Suppressor macrophage (primary cell): ENCODE measurements at regions not wholly inside any gene's neighbourhood (a gene's known extent, or its start where the extent isn't known, plus 50 kb on each side); places are given as distances from the start of the nearest gene placed in this dataset.
"Not testable (repeated sequence)": the region's sequence is repeated elsewhere in the genome, so short reads cannot be mapped to it uniquely, and the experiment has no call there.

ENCODE experiments used
- DNase-seq, 4 experiments: peaks; one replicate each; pipeline ENCODE4 v3.0.0-alpha.2; 2020 to 2022

GRCh38 chr17:55909776-55910175 lies 158.9 kb downstream of the PCTP start:
- no peak for DNase-seq

GRCh38 chr17:55911186-55911585 lies 160.3 kb downstream of the PCTP start:
- no peak for DNase-seq

GRCh38 chr17:55925440-55925839 lies 174.6 kb downstream of the PCTP start:
- no peak for DNase-seq

- no peak for DNase-seq
Measured at GRCh38 chr17:55926276-55926990, 175.6 kb downstream of the PCTP start.

- no peak for DNase-seq
Measured at GRCh38 chr17:55930291-55930809, 179.5 kb downstream of the PCTP start.

GRCh38 chr17:55931446-55931845 lies 180.6 kb downstream of the PCTP start:
- peak; percentile 14 to 60 (median 42) for DNase-seq

GRCh38 chr17:55932973-55933372 lies 182.1 kb downstream of the PCTP start:
- no peak for DNase-seq

- DNase-seq: not testable (repeated sequence)
Measured at GRCh38 chr17:55939181-55939810, 188.4 kb downstream of the PCTP start.

- peak in 2 of 4 experiments; percentile 13 to 19 for DNase-seq
Measured at GRCh38 chr17:55959756-55960155, 193.5 kb upstream of the ANKFN1 start.

GRCh38 chr17:55961386-55961785 lies 191.9 kb upstream of the ANKFN1 start:
- no peak for DNase-seq

- no peak for DNase-seq
Measured at GRCh38 chr17:55962951-55963401, 190.3 kb upstream of the ANKFN1 start.

GRCh38 chr17:55964191-55964590 lies 189.1 kb upstream of the ANKFN1 start:
- DNase-seq: no peak

GRCh38 chr17:55965051-55965450 lies 188.2 kb upstream of the ANKFN1 start:
- DNase-seq: no peak

- no peak for DNase-seq
Measured at GRCh38 chr17:55969562-55970324, 183.5 kb upstream of the ANKFN1 start.

- DNase-seq: no peak
Measured at GRCh38 chr17:55978578-55978977, 174.7 kb upstream of the ANKFN1 start.

GRCh38 chr17:55983096-55983495 lies 170.2 kb upstream of the ANKFN1 start:
- no peak for DNase-seq

GRCh38 chr17:55986817-55987216 lies 166.5 kb upstream of the ANKFN1 start:
- DNase-seq: peak in 2 of 4 experiments; percentile 8 to 13

GRCh38 chr17:55988861-55989260 lies 164.4 kb upstream of the ANKFN1 start:
- no peak for DNase-seq

- no peak for DNase-seq
Measured at GRCh38 chr17:55990332-55991006, 162.8 kb upstream of the ANKFN1 start.

GRCh38 chr17:55996826-55997225 lies 156.4 kb upstream of the ANKFN1 start:
- DNase-seq: no peak

- DNase-seq: no peak
Measured at GRCh38 chr17:56000411-56000810, 152.9 kb upstream of the ANKFN1 start.

GRCh38 chr17:56002656-56003055 lies 150.6 kb upstream of the ANKFN1 start:
- DNase-seq: not testable (repeated sequence)
